SJCRH30 (cell line): ENCODE measurements at regions not wholly inside any gene's neighbourhood (a gene's known extent, or its start where the extent isn't known, plus 50 kb on each side); places are given as distances from the start of the nearest gene placed in this dataset.
A peak's percentile ranks its signal among the peaks of the same experiment; 100 is the strongest.

Experiments
- DNase-seq, 2 experiments: peaks; one replicate each; pipeline ENCODE4 v3.0.0-alpha.2; 2015 to 2020
- H3K27ac ChIP-seq: fragments of 250-450 bp; sonication (Bioruptor Pico); 2 replicates; pipeline ENCODE4 v1.5.1; 2020; ENCODE audit warnings: mild to moderate bottlenecking, moderate library complexity
- H3K27me3 ChIP-seq: fragments of 250-450 bp; sonication (Bioruptor Pico); 2 replicates; pipeline ENCODE4 v1.5.1; 2020; ENCODE audit warnings: mild to moderate bottlenecking, moderate library complexity
- H3K36me3 ChIP-seq: fragments of 250-450 bp; sonication (Bioruptor Pico); 2 replicates; pipeline ENCODE4 v1.5.1; 2020; ENCODE audit warnings: mild to moderate bottlenecking, moderate library complexity
- H3K4me1 ChIP-seq: fragments of 250-450 bp; sonication (Bioruptor Pico); 2 replicates; pipeline ENCODE4 v1.5.1; 2020; ENCODE audit warnings: mild to moderate bottlenecking, moderate library complexity
- H3K4me3 ChIP-seq: fragments of 250-450 bp; sonication (Bioruptor Pico); 2 replicates; pipeline ENCODE4 v1.5.1; 2020; ENCODE audit warnings: mild to moderate bottlenecking, moderate library complexity
- H3K9me3 ChIP-seq: fragments of 250-450 bp; sonication (Bioruptor Pico); replicated peaks from 2 replicates; pipeline ENCODE4 v1.5.1; 2020; ENCODE audit warnings: mild to moderate bottlenecking, moderate library complexity

- H3K4me1 ChIP-seq = peaks cover 9% of the 10 kb centered on the region
- no peaks in the 10 kb centered on the region for H3K27me3 ChIP-seq
- no peak overlapping the region for H3K4me3 ChIP-seq
- no peaks in the 10 kb centered on the region for H3K9me3 ChIP-seq
- H3K27ac ChIP-seq = no peak overlapping the region
- no peak for DNase-seq
- no peaks in the 10 kb centered on the region for H3K36me3 ChIP-seq
These were observed 72.4 kb upstream of the HS6ST1 start for GRCh38 chr2:128390991-128391630.

GRCh38 chr2:128391679-128392078 is 73.0 kb upstream of the HS6ST1 start:
- DNase-seq = no peak
- Histone ChIP-seq H3K4me1 (peaks cover 15% of the 10 kb centered on the region), H3K9me3 (no peaks in the 10 kb centered on the region), H3K27me3 (no peaks in the 10 kb centered on the region), H3K36me3 (no peaks in the 10 kb centered on the region), H3K4me3 (no peak overlapping the region), H3K27ac (no peak overlapping the region)

GRCh38 chr2:128392207-128392606 is 73.5 kb upstream of the HS6ST1 start:
- no peaks in the 10 kb centered on the region for H3K36me3 ChIP-seq
- no peak overlapping the region for H3K27ac ChIP-seq
- no peak overlapping the region for H3K4me3 ChIP-seq
- no peak for DNase-seq
- no peaks in the 10 kb centered on the region for H3K9me3 ChIP-seq
- peaks cover 18% of the 10 kb centered on the region for H3K4me1 ChIP-seq
- H3K27me3 ChIP-seq = no peaks in the 10 kb centered on the region

GRCh38 chr2:128394007-128394730 is 75.5 kb upstream of the HS6ST1 start:
- Histone ChIP-seq H3K27ac (no peak overlapping the region), H3K9me3 (no peaks in the 10 kb centered on the region), H3K36me3 (no peaks in the 10 kb centered on the region), H3K4me1 (peaks cover 20% of the 10 kb centered on the region), H3K27me3 (no peaks in the 10 kb centered on the region), H3K4me3 (no peak overlapping the region)
- no peak for DNase-seq

GRCh38 chr2:128395196-128395595 is 76.5 kb upstream of the HS6ST1 start:
- peaks cover 20% of the 10 kb centered on the region for H3K4me1 ChIP-seq
- peak overlapping the region; percentile 94; the same call in 1 of the 2 replicates for H3K27ac ChIP-seq
- no peaks in the 10 kb centered on the region for H3K27me3 ChIP-seq
- no peaks in the 10 kb centered on the region for H3K36me3 ChIP-seq
- DNase-seq = no peak
- no peak overlapping the region for H3K4me3 ChIP-seq
- H3K9me3 ChIP-seq = no peaks in the 10 kb centered on the region

GRCh38 chr2:128395640-128396499 is 77.2 kb upstream of the HS6ST1 start:
- Histone ChIP-seq H3K27me3 (no peaks in the 10 kb centered on the region), H3K27ac (peak overlapping the region; percentile 94), H3K36me3 (no peaks in the 10 kb centered on the region), H3K4me3 (peak overlapping the region; percentile 6; the same call in 1 of the 2 replicates), H3K4me1 (peaks cover 20% of the 10 kb centered on the region), H3K9me3 (no peaks in the 10 kb centered on the region)
- DNase-seq = peak in 1 of 2 experiments; percentile 32

- H3K4me3 ChIP-seq = peak overlapping the region; percentile 6; the same call in 1 of the 2 replicates
- peaks cover 20% of the 10 kb centered on the region for H3K4me1 ChIP-seq
- no peaks in the 10 kb centered on the region for H3K36me3 ChIP-seq
- H3K27me3 ChIP-seq = no peaks in the 10 kb centered on the region
- H3K27ac ChIP-seq = peak overlapping the region; percentile 94
- H3K9me3 ChIP-seq = no peaks in the 10 kb centered on the region
- peak; percentile 88 to 92 for DNase-seq
These were observed 77.8 kb upstream of the HS6ST1 start for GRCh38 chr2:128396500-128396891.

GRCh38 chr2:128396946-128397345 is 78.3 kb upstream of the HS6ST1 start:
- DNase-seq = no peak
- no peaks in the 10 kb centered on the region for H3K27me3 ChIP-seq
- no peaks in the 10 kb centered on the region for H3K9me3 ChIP-seq
- no peaks in the 10 kb centered on the region for H3K36me3 ChIP-seq
- peaks cover 20% of the 10 kb centered on the region for H3K4me1 ChIP-seq
- no peak overlapping the region for H3K4me3 ChIP-seq
- H3K27ac ChIP-seq = peak overlapping the region; percentile 22; the same call in 1 of the 2 replicates

- no peak overlapping the region for H3K27ac ChIP-seq
- DNase-seq = no peak
- H3K4me1 ChIP-seq = peaks cover 20% of the 10 kb centered on the region
- H3K4me3 ChIP-seq = no peak overlapping the region
- no peaks in the 10 kb centered on the region for H3K36me3 ChIP-seq
- no peaks in the 10 kb centered on the region for H3K27me3 ChIP-seq
- H3K9me3 ChIP-seq = no peaks in the 10 kb centered on the region
These were observed 80.6 kb upstream of the HS6ST1 start for GRCh38 chr2:128399256-128399655.

- H3K4me3 ChIP-seq = no peak overlapping the region
- no peaks in the 10 kb centered on the region for H3K9me3 ChIP-seq
- no peak overlapping the region for H3K27ac ChIP-seq
These were observed 81.1 kb upstream of the HS6ST1 start for GRCh38 chr2:128399690-128400291.

GRCh38 chr2:128401680-128402079 is 83.0 kb upstream of the HS6ST1 start:
- H3K27me3 ChIP-seq = no peaks in the 10 kb centered on the region
- DNase-seq = no peak
- H3K4me3 ChIP-seq = no peak overlapping the region
- H3K27ac ChIP-seq = no peak overlapping the region
- H3K4me1 ChIP-seq = peaks cover 16% of the 10 kb centered on the region
- H3K9me3 ChIP-seq = no peaks in the 10 kb centered on the region
- no peaks in the 10 kb centered on the region for H3K36me3 ChIP-seq

More at GRCh38 chr2:128399690-128400291, 81.1 kb upstream of the HS6ST1 start:
- no peak for DNase-seq
- Histone ChIP-seq H3K36me3 (no peaks in the 10 kb centered on the region), H3K27me3 (no peaks in the 10 kb centered on the region), H3K4me1 (peaks cover 20% of the 10 kb centered on the region)

- H3K27ac ChIP-seq = no peak overlapping the region
- DNase-seq = no peak
- no peaks in the 10 kb centered on the region for H3K9me3 ChIP-seq
- no peaks in the 10 kb centered on the region for H3K27me3 ChIP-seq
- H3K36me3 ChIP-seq = no peaks in the 10 kb centered on the region
- H3K4me1 ChIP-seq = peaks cover 11% of the 10 kb centered on the region; the same call in 1 of the 2 replicates
- no peak overlapping the region for H3K4me3 ChIP-seq
These were observed 84.4 kb upstream of the HS6ST1 start for GRCh38 chr2:128402911-128403670.

GRCh38 chr2:128403814-128404708 is 85.4 kb upstream of the HS6ST1 start:
- DNase-seq = no peak
- no peaks in the 10 kb centered on the region for H3K27me3 ChIP-seq
- H3K4me1 ChIP-seq = peaks cover 21% of the 10 kb centered on the region
- H3K4me3 ChIP-seq = no peak overlapping the region
- no peaks in the 10 kb centered on the region for H3K36me3 ChIP-seq
- no peak overlapping the region for H3K27ac ChIP-seq
- no peaks in the 10 kb centered on the region for H3K9me3 ChIP-seq
